ENCODE measurements at regions not wholly inside any gene's neighbourhood (a gene's known extent, or its start where the extent isn't known, plus 50 kb on each side); places are given as distances from the start of the nearest gene placed in this dataset.

DNA sequence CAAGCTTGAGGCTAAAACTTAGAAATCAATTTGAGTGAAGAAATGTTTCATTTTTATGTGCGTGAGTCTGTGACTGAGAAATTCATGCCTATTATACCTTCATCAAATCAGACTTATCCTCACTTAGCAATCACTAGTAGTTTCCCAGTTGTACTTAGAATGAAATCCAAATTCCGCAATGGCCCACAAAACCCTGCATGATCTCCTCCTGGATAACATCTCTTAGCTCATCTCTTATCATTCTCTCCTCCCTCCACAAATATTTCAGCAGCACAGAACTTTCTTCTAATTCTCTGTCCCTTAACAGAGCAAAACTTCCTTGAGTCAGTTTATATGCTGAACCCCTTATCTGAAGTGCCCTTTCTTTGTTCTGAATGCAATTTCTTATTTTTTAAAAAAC, 198.8 kb upstream of the TGFBR2 start:
- TF ChIP-seq, protein P1, sequence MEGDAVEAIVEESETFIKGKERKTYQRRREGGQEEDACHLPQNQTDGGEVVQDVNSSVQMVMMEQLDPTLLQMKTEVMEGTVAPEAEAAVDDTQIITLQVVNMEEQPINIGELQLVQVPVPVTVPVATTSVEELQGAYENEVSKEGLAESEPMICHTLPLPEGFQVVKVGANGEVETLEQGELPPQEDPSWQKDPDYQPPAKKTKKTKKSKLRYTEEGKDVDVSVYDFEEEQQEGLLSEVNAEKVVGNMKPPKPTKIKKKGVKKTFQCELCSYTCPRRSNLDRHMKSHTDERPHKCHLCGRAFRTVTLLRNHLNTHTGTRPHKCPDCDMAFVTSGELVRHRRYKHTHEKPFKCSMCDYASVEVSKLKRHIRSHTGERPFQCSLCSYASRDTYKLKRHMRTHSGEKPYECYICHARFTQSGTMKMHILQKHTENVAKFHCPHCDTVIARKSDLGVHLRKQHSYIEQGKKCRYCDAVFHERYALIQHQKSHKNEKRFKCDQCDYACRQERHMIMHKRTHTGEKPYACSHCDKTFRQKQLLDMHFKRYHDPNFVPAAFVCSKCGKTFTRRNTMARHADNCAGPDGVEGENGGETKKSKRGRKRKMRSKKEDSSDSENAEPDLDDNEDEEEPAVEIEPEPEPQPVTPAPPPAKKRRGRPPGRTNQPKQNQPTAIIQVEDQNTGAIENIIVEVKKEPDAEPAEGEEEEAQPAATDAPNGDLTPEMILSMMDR (IDR thresholded peaks at IDR 0.05), result no peak
- TF ChIP-seq POLR2AphosphoS5 (IDR thresholded peaks at IDR 0.05), result no peak
